Tibial nerve (tissue), 4 donors: ENCODE measurements at regions not wholly inside any gene's neighbourhood (a gene's known extent, or its start where the extent isn't known, plus 50 kb on each side); places are given as distances from the start of the nearest gene placed in this dataset.

Source experiments
- DNase-seq, 2 donors: peaks; one replicate each; pipeline ENCODE4 v3.0.0-alpha.2; 2019; ENCODE audit warnings: low spot score in 2 of 2
- H3K27ac ChIP-seq, 4 donors: fragments of 200-600 bp; sonication (generic) in 3 of 4; one replicate each; pipeline ENCODE4 v1.5.1; 2017 to 2019; ENCODE audit warnings: mild to moderate bottlenecking in 1 of 4
- H3K27me3 ChIP-seq, 2 donors: fragments of 200-600 bp; sonication (generic) in 1 of 2; one replicate each; pipeline versions ENCODE4 v1.5.1 to v1.6.0; 2017 to 2019
- H3K36me3 ChIP-seq, 3 donors: fragments of 200-600 bp; sonication (generic); one replicate each; pipeline ENCODE4 v1.5.1; 2018 to 2019
- H3K4me1 ChIP-seq, 4 donors: fragments of 200-600 bp; sonication (generic) in 3 of 4; one replicate each; pipeline ENCODE4 v1.5.1; 2017 to 2019
- H3K4me3 ChIP-seq, 4 donors: fragments of 200-600 bp; sonication (generic) in 3 of 4; one replicate each; pipeline ENCODE4 v1.5.1; 2017 to 2019; ENCODE audit warnings: mild to moderate bottlenecking in 1 of 4, moderate library complexity in 1 of 4
- H3K9me3 ChIP-seq, 4 donors: fragments of 200-600 bp; sonication (generic) in 3 of 4; one replicate each; pipeline ENCODE4 v1.5.1; 2017 to 2019
- CTCF ChIP-seq, 5 experiments: fragments of 200-600 bp in 3 of 5; fragments of 450-650 bp in 2 of 5; sonication (generic) in 3 of 5; IDR thresholded peaks; one replicate each; pipeline ENCODE4 v1.5.1; 2016 to 2019; ENCODE audit warnings: antibody characterized with exemption in 5 of 5, mild to moderate bottlenecking in 3 of 5, moderate library complexity in 2 of 5
- EP300 ChIP-seq, 2 donors: sonication (generic); formaldehyde crosslinking; IDR thresholded peaks; one replicate each; pipeline ENCODE4 v1.6.1; 2017; ENCODE audit warnings: antibody characterized with exemption in 2 of 2, mild to moderate bottlenecking in 1 of 2
- POLR2A ChIP-seq, 2 donors: fragments of 450-650 bp; IDR thresholded peaks; one replicate each; pipeline ENCODE4 v1.6.1; 2017; ENCODE audit warnings: antibody characterized with exemption in 2 of 2, mild to moderate bottlenecking in 2 of 2, moderate library complexity in 2 of 2
- WGBS, 2 donors: methylation state at CpG; one replicate each; pipeline ENCODE4 v1.1.5; 2018; 5-methylcytosine and 5-hydroxymethylcytosine counted together

GRCh38 chr2:16002575-16002974, 62.2 kb downstream of the MYCN start:
- Histone ChIP-seq H3K4me3 (no peak overlapping the region), H3K27me3 (no peaks in the 10 kb centered on the region), H3K27ac (no peak overlapping the region), H3K4me1 (no peaks in the 10 kb centered on the region), H3K9me3 (peaks cover 0 to 14% (median 0%) of the 10 kb centered on the region in 4 donors), H3K36me3 (no peaks in the 10 kb centered on the region)
- WGBS, 2 donors, result 87 to 92% methylated on average over 4 of the region's 4 CpGs
- no peak for DNase-seq
- TF ChIP-seq CTCF (IDR thresholded peaks at IDR 0.05), result no peak
- no peak for TF ChIP-seq POLR2A (IDR thresholded peaks at IDR 0.05)
- no peak for TF ChIP-seq EP300 (IDR thresholded peaks at IDR 0.05)

GRCh38 chr2:16002144-16002543, 61.8 kb downstream of the MYCN start:
- Histone ChIP-seq H3K36me3 (no peaks in the 10 kb centered on the region), H3K4me3 (no peak overlapping the region), H3K27me3 (no peaks in the 10 kb centered on the region), H3K4me1 (no peaks in the 10 kb centered on the region), H3K9me3 (peaks cover 0 to 14% (median 0%) of the 10 kb centered on the region in 4 donors), H3K27ac (no peak overlapping the region)
- WGBS, 2 donors, result 92 to 98% methylated on average over 3 of the region's 3 CpGs
- TF ChIP-seq EP300 (IDR thresholded peaks at IDR 0.05) (no peak), CTCF (IDR thresholded peaks at IDR 0.05) (no peak), POLR2A (IDR thresholded peaks at IDR 0.05) (no peak)
- no peak for DNase-seq

GRCh38 chr2:16000642-16001041, 60.3 kb downstream of the MYCN start:
- Histone ChIP-seq H3K36me3 (no peaks in the 10 kb centered on the region), H3K27me3 (no peaks in the 10 kb centered on the region), H3K9me3 (peaks cover 0 to 14% (median 0%) of the 10 kb centered on the region in 4 donors), H3K4me3 (no peak overlapping the region), H3K4me1 (no peaks in the 10 kb centered on the region), H3K27ac (no peak overlapping the region)
- no peak for DNase-seq
- TF ChIP-seq POLR2A (IDR thresholded peaks at IDR 0.05) (no peak), EP300 (IDR thresholded peaks at IDR 0.05) (no peak), CTCF (IDR thresholded peaks at IDR 0.05) (no peak)
- 80 to 89% methylated on average over 6 of the region's 6 CpGs for WGBS, 2 donors

GRCh38 chr2:15999596-16000469, 59.5 kb downstream of the MYCN start:
- Histone ChIP-seq H3K27me3 (no peaks in the 10 kb centered on the region), H3K27ac (no peak overlapping the region), H3K36me3 (no peaks in the 10 kb centered on the region), H3K4me1 (no peaks in the 10 kb centered on the region), H3K9me3 (peaks cover 0 to 14% (median 0%) of the 10 kb centered on the region in 4 donors), H3K4me3 (no peak overlapping the region)
- 81 to 84% methylated on average over 11 of the region's 11 CpGs for WGBS, 2 donors
- DNase-seq, result no peak
- no peak for TF ChIP-seq POLR2A (IDR thresholded peaks at IDR 0.05)
- TF ChIP-seq EP300 (IDR thresholded peaks at IDR 0.05), result no peak
- no peak for TF ChIP-seq CTCF (IDR thresholded peaks at IDR 0.05)

- Histone ChIP-seq H3K27ac (no peak overlapping the region), H3K36me3 (no peaks in the 10 kb centered on the region), H3K4me1 (no peaks in the 10 kb centered on the region), H3K27me3 (no peaks in the 10 kb centered on the region), H3K4me3 (no peak overlapping the region), H3K9me3 (peaks cover 0 to 8% (median 0%) of the 10 kb centered on the region in 4 donors)
- TF ChIP-seq EP300 (IDR thresholded peaks at IDR 0.05) (no peak), CTCF (IDR thresholded peaks at IDR 0.05) (no peak), POLR2A (IDR thresholded peaks at IDR 0.05) (no peak)
- WGBS, 2 donors, result 90 to 95% methylated on average over 2 of the region's 2 CpGs
- DNase-seq, result no peak
Measured at GRCh38 chr2:15997728-15998280, 57.5 kb downstream of the MYCN start.
